Nephron progenitor cell (in vitro differentiated cells): ENCODE measurements at regions not wholly inside any gene's neighbourhood (a gene's known extent, or its start where the extent isn't known, plus 50 kb on each side); places are given as distances from the start of the nearest gene placed in this dataset.

ENCODE experiments used
- DNase-seq: peaks from one replicate; pipeline ENCODE4 v3.0.0; 2021
- H3K27ac Mint-ChIP-seq: 2 replicates; pipeline ENCODE4 v1.8.0; 2021; ENCODE audit warnings: mild to moderate bottlenecking, moderate library complexity, mixed read lengths
- H3K27me3 Mint-ChIP-seq: 2 replicates; pipeline ENCODE4 v1.8.0; 2021; ENCODE audit warnings: mild to moderate bottlenecking, low read depth, mixed read lengths; ENCODE audit not compliant: poor library complexity
- H3K36me3 Mint-ChIP-seq: 2 replicates; pipeline ENCODE4 v1.8.0; 2021; ENCODE audit warnings: low read depth, mixed read lengths
- H3K4me1 Mint-ChIP-seq: 2 replicates; pipeline ENCODE4 v1.8.0; 2021; ENCODE audit warnings: mixed read lengths
- H3K4me3 Mint-ChIP-seq: 2 replicates; pipeline ENCODE4 v1.8.0; 2021; ENCODE audit warnings: mild to moderate bottlenecking, moderate library complexity, mixed read lengths
- H3K9me3 Mint-ChIP-seq: 2 replicates; pipeline ENCODE4 v1.8.0; 2021; ENCODE audit warnings: mild to moderate bottlenecking, moderate library complexity, mixed read lengths
- TF ChIP-seq, protein P1 (sequence below): fragments of 200-600 bp; sonication (generic); IDR thresholded peaks from 2 replicates; pipeline ENCODE4 v1.5.0; 2021; ENCODE audit warnings: antibody characterized with exemption

GRCh38 chr3:31172336-31172735 lies 277.9 kb upstream of the GADL1 start:
- Mint-ChIP-seq H3K9me3 (peaks cover 9% of the 10 kb centered on the region), H3K4me1 (peaks cover 29% of the 10 kb centered on the region), H3K4me3 (no peak overlapping the region), H3K27me3 (peaks cover 3% of the 10 kb centered on the region), H3K36me3 (peaks cover 8% of the 10 kb centered on the region), H3K27ac (no peak overlapping the region)
- DNase-seq, result no peak
- TF ChIP-seq, protein P1, sequence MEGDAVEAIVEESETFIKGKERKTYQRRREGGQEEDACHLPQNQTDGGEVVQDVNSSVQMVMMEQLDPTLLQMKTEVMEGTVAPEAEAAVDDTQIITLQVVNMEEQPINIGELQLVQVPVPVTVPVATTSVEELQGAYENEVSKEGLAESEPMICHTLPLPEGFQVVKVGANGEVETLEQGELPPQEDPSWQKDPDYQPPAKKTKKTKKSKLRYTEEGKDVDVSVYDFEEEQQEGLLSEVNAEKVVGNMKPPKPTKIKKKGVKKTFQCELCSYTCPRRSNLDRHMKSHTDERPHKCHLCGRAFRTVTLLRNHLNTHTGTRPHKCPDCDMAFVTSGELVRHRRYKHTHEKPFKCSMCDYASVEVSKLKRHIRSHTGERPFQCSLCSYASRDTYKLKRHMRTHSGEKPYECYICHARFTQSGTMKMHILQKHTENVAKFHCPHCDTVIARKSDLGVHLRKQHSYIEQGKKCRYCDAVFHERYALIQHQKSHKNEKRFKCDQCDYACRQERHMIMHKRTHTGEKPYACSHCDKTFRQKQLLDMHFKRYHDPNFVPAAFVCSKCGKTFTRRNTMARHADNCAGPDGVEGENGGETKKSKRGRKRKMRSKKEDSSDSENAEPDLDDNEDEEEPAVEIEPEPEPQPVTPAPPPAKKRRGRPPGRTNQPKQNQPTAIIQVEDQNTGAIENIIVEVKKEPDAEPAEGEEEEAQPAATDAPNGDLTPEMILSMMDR, result no peak

GRCh38 chr3:31173118-31173718 lies 278.8 kb upstream of the GADL1 start:
- DNase-seq, result no peak
- peaks cover 29% of the 10 kb centered on the region for H3K4me1 Mint-ChIP-seq

GRCh38 chr3:31174079-31174478 lies 279.6 kb upstream of the GADL1 start:
- Mint-ChIP-seq H3K27ac (peak overlapping the region; percentile 34), H3K9me3 (no peaks in the 10 kb centered on the region), H3K4me3 (no peak overlapping the region), H3K27me3 (peaks cover 3% of the 10 kb centered on the region), H3K36me3 (no peaks in the 10 kb centered on the region), H3K4me1 (peaks cover 29% of the 10 kb centered on the region)
- TF ChIP-seq, protein P1, result no peak
- no peak for DNase-seq

More at GRCh38 chr3:31173118-31173718, 278.8 kb upstream of the GADL1 start:
- Mint-ChIP-seq H3K36me3 (peaks cover 5% of the 10 kb centered on the region), H3K27me3 (peaks cover 3% of the 10 kb centered on the region), H3K27ac (no peak overlapping the region), H3K9me3 (peaks cover under 1% of the 10 kb centered on the region), H3K4me3 (no peak overlapping the region)
- TF ChIP-seq, protein P1, result no peak

DNA sequence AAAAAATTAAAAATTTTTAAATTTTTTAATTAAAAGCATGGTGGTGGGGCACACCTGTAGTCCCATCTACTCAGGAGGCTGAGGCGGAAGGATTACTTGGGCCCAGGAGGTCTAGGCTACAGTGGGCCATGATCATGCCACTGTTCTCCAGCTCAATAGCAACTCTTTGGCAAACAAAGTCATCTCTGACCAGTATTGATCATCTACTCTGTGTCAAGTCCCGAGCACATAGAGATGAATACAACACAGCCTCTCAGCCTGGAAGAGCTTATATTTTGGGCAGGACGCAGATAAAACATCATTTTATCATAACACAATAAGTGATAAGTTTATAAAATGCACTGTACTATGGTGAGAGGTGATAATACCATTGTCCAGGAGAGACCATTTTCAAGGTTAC lies 281.6 kb upstream of the GADL1 start:
- no peak overlapping the region for H3K4me3 Mint-ChIP-seq
- no peaks in the 10 kb centered on the region for H3K36me3 Mint-ChIP-seq
- H3K4me1 Mint-ChIP-seq, result peaks cover 34% of the 10 kb centered on the region
- no peak for DNase-seq
- H3K9me3 Mint-ChIP-seq, result peaks cover 4% of the 10 kb centered on the region
- peaks cover 3% of the 10 kb centered on the region for H3K27me3 Mint-ChIP-seq
- TF ChIP-seq, protein P1, result no peak
- H3K27ac Mint-ChIP-seq, result no peak overlapping the region

DNA sequence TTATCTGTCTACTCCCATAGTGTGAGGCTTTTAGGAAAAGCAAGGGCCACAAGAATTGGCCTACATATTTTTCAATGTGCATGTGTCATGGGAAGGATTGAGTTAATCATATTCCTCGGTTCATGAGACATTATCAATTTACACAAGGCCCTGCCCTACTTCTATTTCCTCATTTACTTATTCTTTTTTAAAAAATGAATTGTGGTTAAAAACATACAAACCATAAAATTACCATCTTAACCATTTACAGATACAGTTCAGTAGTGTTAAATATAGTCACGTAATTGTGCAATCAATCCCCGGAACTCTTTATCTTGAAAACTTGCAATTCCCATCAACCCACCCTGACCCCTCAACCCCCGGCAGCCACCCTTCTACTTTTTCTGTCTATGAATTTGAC lies 284.0 kb upstream of the GADL1 start:
- H3K9me3 Mint-ChIP-seq, result peaks cover 4% of the 10 kb centered on the region
- no peak overlapping the region for H3K4me3 Mint-ChIP-seq
- no peak for DNase-seq
- no peak overlapping the region for H3K27ac Mint-ChIP-seq
- peaks cover 18% of the 10 kb centered on the region for H3K4me1 Mint-ChIP-seq
- H3K36me3 Mint-ChIP-seq, result no peaks in the 10 kb centered on the region
- peaks cover 3% of the 10 kb centered on the region for H3K27me3 Mint-ChIP-seq
- TF ChIP-seq, protein P1, result no peak

- peaks cover 19% of the 10 kb centered on the region for H3K4me1 Mint-ChIP-seq
- no peak overlapping the region for H3K4me3 Mint-ChIP-seq
- TF ChIP-seq, protein P1, result no peak
- DNase-seq, result no peak
- H3K36me3 Mint-ChIP-seq, result no peaks in the 10 kb centered on the region
- peaks cover 2% of the 10 kb centered on the region for H3K27me3 Mint-ChIP-seq
- H3K27ac Mint-ChIP-seq, result no peak overlapping the region
- H3K9me3 Mint-ChIP-seq, result peaks cover 4% of the 10 kb centered on the region
These were observed 285.3 kb upstream of the GADL1 start for GRCh38 chr3:31179768-31180167.
